ENCODE measurements at regions not wholly inside any gene's neighbourhood (a gene's known extent, or its start where the extent isn't known, plus 50 kb on each side); places are given as distances from the start of the nearest gene placed in this dataset.

DNA sequence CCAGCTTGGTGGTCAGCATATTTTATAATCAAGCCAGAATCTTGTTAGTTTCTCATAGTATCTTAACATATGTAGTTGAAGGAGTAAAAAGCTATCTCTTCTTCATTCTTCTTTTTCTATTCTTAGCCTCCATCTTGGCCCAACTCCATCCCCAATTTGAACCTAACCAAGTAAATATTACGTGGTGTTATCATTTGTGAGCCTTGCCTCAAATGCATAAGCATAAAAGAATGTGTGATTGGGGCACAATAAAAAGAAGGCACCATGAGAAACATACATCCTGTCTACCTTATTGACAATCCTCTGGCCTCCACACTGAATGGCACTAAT, 181.4 kb upstream of the BMP4 start:
- in situ Hi-C loops (cut with HindIII; ENCODE audit: low sequenced_read_pairs): no loop called here
- no peak for DNase-seq (ENCODE audit: low read depth)
- no peak overlapping the region for H3K4me3 ChIP-seq (ENCODE audit: low read depth, low read length)
- TF ChIP-seq, protein P1, sequence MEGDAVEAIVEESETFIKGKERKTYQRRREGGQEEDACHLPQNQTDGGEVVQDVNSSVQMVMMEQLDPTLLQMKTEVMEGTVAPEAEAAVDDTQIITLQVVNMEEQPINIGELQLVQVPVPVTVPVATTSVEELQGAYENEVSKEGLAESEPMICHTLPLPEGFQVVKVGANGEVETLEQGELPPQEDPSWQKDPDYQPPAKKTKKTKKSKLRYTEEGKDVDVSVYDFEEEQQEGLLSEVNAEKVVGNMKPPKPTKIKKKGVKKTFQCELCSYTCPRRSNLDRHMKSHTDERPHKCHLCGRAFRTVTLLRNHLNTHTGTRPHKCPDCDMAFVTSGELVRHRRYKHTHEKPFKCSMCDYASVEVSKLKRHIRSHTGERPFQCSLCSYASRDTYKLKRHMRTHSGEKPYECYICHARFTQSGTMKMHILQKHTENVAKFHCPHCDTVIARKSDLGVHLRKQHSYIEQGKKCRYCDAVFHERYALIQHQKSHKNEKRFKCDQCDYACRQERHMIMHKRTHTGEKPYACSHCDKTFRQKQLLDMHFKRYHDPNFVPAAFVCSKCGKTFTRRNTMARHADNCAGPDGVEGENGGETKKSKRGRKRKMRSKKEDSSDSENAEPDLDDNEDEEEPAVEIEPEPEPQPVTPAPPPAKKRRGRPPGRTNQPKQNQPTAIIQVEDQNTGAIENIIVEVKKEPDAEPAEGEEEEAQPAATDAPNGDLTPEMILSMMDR (IDR thresholded peaks at IDR 0.05; ENCODE audit: low read depth, low read length, missing control alignments): no peak

DNA sequence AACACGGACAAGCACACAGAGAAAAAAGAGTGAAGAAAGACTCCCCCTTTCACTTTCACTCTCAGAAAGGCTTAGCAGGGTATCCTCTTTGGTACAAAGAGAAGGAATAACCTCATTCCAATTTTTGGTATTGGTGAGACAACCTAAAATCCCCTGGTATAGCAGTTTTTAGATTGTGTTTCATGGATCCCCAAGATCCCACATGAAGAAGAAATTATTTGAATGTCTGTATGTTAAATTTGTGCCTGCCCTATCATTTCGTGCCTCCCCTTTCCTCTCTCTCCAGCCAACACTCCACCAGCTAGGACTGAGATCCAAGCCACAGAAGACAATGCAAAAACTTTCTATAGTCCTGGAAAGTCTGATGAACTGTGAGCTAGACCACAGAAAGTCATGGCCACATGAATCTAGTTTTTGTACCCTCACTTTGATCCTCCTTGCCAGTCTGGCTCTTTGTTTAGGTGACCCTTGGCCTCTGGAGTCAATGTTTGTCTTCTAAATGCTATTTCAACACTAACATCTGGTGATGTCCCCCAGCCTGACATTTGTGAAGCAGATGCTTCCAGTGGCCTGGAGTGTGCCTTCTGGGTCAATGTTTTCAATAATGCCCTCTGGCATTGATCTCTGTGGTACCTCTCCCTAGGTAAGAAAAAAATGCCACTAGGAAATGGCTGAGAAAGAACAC, 181.9 kb upstream of the BMP4 start:
- TF ChIP-seq, protein P1 (IDR thresholded peaks at IDR 0.05; ENCODE audit: low read depth, low read length, missing control alignments): no peak
- no peak overlapping the region for H3K4me3 ChIP-seq (ENCODE audit: low read depth, low read length)
- no peak for DNase-seq (ENCODE audit: low read depth)
- in situ Hi-C loops (cut with HindIII; ENCODE audit: low sequenced_read_pairs): no loop called here

DNA sequence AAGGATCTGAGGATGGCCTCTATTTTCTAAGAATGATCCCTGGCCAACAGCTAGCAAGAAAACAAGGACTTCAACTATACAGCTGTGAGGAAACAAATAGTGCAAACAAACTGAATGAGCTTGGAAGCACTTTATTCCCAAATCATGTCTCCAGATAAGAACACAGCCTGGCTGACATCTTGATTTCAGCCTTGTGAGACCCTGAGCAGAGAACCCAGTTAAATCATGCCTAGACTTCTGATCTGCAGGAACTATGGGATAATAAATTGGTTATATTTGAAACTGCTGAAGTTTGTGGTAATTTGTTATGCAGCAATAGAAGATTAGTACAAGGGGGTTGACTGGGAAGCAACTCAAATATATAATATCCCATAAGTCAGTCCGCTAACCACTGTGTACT, 183.9 kb upstream of the BMP4 start:
- no peak for DNase-seq (ENCODE audit: low read depth)
- TF ChIP-seq, protein P1 (IDR thresholded peaks at IDR 0.05; ENCODE audit: low read depth, low read length, missing control alignments): no peak
- H3K4me3 ChIP-seq (ENCODE audit: low read depth, low read length): no peak overlapping the region
- in situ Hi-C loops (cut with HindIII; ENCODE audit: low sequenced_read_pairs): no loop called here

DNA sequence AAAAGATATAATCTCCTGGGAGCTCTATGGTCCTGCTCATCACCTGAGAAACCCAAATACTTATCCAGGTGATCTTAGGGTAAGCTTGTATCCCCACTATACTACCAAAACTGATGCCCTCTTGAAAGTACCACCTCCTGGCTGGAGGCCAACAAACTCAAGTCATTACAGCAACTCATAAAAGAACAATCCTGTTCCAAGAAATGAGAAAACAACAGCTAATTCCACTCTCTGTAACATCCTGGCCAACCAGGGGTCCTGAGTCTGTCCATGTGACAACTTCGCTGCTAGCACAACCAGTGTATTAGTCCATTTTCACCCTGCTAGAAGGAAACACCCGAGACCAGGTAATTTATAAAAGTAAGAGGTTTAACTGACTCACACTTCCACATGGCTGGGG, 190.0 kb upstream of the BMP4 start:
- in situ Hi-C loops (cut with HindIII; ENCODE audit: low sequenced_read_pairs): no loop called here
- TF ChIP-seq, protein P1 (IDR thresholded peaks at IDR 0.05; ENCODE audit: low read depth, low read length, missing control alignments): no peak
- DNase-seq (ENCODE audit: low read depth): no peak
- H3K4me3 ChIP-seq (ENCODE audit: low read depth, low read length): no peak overlapping the region

DNA sequence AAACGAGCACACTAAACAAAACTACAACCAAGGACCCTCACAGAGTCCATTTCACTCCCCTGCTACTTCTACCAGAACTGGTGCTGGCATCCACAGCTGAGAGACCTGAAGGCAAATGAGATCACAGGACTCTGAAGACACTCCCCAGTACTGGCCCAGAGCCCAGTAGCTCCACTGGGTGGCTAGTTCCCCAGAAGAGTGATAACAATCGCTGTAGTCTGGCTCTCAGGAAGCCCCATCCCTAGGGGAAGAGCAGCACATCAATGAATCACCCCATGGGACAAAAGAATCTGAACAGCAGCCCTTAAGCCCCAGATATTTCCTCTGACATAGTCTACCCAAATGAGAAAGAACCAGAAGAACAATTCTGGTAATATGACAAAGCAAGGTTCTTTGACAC, 190.7 kb upstream of the BMP4 start:
- TF ChIP-seq, protein P1 (IDR thresholded peaks at IDR 0.05; ENCODE audit: low read depth, low read length, missing control alignments): no peak
- in situ Hi-C loops (cut with HindIII; ENCODE audit: low sequenced_read_pairs): no loop called here
- no peak for DNase-seq (ENCODE audit: low read depth)
- no peak overlapping the region for H3K4me3 ChIP-seq (ENCODE audit: low read depth, low read length)

DNA sequence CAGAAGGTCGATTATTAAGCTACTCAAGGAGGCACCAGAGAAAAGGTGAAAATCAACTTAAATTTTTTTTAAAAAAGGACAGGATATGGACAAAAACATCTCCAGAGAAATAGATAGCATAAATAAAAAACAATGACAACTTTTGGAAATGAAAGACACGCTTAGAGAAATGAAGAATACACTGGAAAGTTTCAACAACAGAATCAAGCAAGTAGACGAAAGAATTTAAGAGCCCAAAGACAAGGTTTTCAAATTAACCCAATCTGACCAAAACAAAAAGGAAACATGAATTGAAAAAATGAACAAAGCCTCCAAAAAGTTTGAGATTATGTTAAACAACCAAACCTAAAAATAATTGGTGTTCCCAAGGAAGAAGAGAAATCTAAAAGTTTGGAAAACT, 191.1 kb upstream of the BMP4 start:
- in situ Hi-C loops (cut with HindIII; ENCODE audit: low sequenced_read_pairs): no loop called here
- TF ChIP-seq, protein P1 (IDR thresholded peaks at IDR 0.05; ENCODE audit: low read depth, low read length, missing control alignments): no peak
- H3K4me3 ChIP-seq (ENCODE audit: low read depth, low read length): no peak overlapping the region
- DNase-seq (ENCODE audit: low read depth): no peak

All from astrocyte of the cerebellum (primary cell).